DMS79 treated with DMSO at 0.1 percent for 48 hours (cell line): ENCODE measurements at regions not wholly inside any gene's neighbourhood (a gene's known extent, or its start where the extent isn't known, plus 50 kb on each side); places are given as distances from the start of the nearest gene placed in this dataset.
"Not testable (repeated sequence)": the region's sequence is repeated elsewhere in the genome, so short reads cannot be mapped to it uniquely, and the experiment has no call there.

Experiments
- DNase-seq: peaks from one replicate; lab custom pipeline; 2025; lab: John Stamatoyannopoulos, UW

DNA sequence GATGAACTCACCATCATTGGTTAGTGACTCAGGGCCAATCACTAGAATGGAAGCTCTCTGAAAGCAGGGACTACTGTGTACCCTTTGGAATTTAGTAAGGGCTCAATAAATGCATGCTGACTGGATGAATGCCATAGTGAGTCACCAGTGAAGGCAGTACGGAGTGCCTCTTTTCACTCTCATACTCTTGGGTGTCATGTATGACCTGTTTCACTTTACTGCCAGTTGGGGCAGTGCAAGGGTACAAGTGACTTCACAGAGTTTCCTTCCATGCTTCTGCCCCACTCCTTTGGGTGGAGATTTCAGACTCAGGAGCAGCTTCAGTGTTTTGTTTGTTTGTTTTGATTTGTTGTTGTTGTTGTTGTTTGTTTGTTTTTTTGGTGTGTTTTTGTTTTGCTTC, 57.7 kb downstream of the SOX3 start:
- no peak for DNase-seq

DNA sequence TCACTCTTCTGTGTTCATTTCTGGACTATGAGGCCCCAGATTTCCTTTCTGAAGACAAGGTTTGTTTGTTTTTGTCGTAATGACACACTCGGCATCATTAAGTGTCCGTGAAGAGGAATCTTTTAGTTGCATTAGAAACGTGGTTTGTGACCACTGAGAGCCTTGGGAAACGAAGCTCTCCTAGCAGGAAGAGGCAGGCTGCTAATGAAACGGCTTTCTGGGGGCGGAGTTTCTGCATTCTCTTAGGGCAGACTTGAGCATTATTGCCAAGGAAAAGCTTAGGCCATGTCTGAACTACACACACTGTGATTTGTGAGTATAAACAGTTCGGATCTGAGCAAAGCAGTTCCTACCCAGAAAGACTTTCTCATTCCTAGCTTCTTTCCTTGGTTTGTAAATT, 64.0 kb downstream of the SOX3 start:
- no peak for DNase-seq

DNA sequence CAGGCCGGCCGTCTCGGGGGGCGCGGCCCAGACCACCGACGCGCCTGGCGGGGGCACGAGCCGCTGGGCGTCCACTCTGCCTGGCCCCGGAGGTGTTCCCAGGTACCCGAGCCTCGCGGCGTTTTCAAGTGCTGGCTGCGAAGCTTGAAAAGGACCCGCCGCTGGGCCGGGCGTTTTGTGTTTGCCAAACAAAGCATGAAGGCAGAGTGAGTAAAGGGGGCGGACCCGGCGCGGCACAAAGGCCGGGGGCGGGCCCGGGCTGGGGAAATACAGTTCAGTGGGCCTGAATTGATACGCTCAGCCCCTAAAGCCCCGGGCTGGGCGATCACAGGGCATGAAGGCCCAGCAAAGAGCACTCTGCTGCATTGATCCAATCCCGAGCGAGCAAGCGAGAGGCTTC, 65.4 kb downstream of the SOX3 start:
- DNase-seq: no peak

DNA sequence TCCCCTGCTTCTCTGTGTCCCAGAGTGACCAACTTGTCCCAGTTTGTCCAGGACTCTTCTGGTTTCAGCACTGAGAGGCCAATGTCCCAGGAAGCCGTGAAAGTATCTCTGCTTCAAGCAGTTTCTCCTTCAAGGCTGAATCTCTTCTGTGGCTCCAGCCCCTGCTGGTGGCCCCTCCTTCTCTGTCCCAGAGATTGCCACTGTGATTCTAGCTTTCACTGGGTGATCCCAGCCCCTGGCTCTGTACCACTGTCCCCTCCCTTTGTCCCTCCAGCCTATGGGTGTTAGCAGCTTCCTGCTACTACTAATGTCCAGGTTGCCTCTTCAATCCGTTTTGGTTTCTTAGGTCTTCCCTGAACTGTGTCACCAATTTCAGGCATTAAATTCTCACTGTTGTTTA, 70.5 kb downstream of the SOX3 start:
- no peak for DNase-seq

DNA sequence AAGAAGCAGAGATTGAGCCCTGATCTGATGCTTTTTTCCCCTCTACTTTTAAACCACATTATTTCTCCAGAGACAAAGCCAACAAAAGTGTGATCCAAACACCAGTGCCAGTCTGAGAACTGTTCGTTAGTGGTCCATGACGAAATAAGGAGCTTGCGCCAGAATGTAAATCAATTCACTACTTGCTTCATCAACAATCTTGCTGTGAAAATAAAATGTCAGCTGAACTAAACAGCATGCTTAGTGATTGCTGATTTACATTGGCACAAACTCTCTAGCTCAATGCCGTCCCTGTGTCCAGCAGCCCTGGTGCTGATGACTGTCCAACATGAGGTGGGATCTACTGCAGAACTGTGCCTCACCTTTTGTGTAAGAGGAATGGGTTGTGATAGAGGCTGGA, 71.3 kb downstream of the SOX3 start:
- DNase-seq: no peak

DNA sequence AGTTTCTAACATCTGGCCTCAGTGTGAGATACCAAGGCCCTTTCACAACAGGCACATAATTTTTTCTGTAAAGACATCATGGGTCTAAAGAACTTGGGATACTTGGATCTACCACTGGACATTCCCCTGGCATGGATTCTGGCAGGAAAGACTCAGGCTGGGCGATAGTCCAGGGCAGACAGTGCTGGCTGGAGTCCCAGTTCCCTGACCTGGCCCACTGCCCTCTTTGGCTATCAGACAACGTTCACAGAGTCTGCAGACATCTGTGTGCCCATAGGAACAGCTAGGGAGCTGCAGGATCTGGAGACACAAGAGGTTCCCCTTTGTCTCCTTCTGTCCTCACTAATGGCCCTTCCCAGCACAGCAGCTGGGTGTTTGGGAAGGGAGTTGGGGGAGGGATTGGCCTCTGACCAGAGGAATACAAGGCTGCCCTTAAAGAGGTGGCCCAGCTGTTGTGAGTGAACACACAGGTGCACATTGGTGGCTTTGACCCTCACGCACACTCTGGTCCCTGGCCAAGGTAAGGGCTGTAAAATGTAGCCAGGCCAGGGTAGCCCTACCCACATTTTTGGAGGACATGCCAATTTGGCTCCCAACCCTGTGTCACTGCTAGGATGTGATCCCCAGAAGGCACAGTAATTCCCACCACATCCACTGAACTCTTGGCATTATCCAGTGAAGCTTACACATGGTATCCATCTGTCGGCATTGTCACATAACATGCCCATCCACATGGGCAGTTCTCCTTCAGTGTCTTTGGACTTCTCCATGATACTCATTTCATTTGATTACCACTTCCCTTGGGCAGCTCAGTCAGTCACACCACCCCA, 72.3 kb downstream of the SOX3 start:
- DNase-seq: no peak

DNA sequence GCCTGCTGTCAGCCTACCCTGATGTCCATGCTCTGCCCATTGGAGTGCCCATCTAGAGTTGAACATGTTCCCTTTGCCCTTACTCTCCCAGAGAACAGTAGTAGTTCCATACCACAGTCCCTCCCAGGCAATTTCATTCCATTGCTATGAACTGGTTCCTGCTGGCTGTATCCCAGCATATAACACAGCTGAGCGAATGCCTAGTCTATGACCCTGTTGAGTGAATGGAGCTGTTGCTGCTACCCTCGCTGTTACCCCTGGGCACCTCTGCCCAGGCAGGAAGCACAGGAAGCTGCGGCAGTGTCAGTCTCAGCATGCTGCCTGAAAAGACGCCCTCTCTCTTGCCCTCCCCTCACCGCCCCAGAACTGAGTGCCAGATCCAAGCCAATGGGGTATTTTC, 73.3 kb downstream of the SOX3 start:
- no peak for DNase-seq

DNA sequence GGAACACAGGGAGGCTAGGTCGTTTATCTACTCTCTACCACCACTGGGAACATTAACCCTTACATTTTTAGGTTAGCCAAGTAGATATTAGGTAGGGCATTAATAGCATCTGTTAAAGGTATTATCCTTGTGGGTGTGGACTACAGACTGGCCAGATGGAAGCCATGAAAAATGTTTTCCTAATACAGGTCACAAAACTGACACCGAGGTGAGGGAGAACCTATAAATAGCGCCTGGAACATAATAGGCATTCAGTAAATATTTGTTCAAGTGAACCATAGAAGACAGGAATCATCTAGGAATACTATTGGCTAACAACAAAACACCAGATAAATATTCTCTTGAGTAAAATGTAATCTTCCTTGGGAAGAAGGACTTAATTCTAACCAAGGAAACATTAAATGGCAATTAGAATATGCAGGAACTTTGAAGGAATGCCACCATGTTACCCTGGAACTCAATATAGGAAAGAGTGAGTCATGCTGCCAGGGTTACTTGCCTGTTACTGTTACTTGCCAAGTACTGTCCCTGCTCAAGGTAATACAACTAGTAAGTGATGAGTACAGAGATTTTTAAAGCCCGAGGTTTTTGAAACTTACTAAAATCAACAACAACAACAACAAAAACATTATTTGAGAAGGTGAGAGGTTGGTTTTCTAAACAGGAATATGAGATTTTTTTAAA, 79.0 kb downstream of the SOX3 start:
- no peak for DNase-seq

DNA sequence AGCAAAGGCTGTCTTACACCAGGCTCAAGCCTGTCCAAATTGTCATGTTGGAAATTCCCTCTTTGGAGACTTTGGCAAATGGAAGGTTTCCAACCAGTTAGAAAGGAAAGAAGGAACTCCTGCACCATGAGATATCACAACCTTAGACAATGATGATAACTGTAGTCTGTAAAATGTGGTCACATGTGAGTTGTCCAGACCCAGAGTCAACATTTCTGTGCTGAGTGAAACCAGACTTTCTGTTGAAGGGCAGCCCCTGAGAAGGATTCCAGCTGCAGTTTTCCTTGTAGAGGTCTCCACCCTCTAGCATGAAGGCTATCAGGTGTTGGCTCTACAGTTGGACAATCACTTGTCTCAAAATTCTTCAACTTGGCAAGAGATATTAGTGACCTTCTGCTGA, 82.4 kb downstream of the SOX3 start:
- DNase-seq: no peak

DNA sequence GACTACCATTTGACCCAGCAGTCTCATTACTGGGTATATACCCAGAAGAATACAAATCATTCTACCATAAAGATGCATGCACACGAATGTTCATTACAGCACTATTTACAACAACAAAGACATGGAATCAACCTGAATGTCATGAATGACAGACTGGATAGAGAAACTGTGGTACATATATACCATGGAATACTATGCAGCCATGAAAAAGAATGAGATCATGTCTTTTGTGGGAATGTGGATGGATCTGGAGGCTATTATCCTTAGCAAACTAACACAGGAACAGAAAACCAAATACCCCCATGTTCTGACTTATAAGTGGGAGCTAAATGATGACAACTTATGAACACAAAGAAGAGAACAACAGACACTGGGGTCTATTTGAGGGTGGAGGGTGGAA, 102.7 kb downstream of the SOX3 start:
- DNase-seq: not testable (repeated sequence)

DNA sequence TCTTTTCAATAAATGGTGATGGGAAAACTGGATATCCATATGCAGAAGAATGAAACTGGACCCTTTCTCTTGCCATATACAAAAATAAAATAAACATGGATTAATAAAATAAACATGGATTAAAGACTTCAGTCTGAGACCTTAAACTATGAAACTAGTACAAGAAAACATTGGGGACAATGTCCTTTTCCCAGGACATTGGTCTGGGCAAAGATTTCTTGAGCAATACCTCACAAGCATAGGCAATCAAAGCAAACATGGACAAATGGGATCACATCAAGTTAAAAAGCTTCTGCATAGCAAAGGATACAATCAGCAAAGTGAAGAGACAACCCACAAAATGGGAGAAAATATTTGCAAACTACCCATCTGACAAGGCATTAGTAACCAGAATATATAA, 108.5 kb downstream of the SOX3 start:
- not testable (repeated sequence) for DNase-seq

DNA sequence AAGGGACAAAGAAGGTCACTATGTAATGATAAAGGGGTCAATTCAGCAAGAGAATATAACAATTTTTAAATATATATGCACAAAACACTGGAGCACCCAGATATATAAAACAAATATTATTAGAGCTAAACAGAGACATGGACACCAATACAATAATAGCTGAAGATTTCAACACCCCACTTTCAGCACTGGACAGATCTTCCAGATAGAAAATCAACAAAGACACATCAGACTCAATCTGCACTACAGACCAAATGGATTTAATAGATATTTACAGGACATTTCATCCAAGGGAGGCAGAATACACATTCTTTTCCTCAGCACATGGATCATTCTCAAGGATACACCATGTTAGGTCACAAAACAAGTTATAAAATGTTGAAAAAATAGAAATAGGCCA, 111.4 kb downstream of the SOX3 start:
- no peak for DNase-seq

DNA sequence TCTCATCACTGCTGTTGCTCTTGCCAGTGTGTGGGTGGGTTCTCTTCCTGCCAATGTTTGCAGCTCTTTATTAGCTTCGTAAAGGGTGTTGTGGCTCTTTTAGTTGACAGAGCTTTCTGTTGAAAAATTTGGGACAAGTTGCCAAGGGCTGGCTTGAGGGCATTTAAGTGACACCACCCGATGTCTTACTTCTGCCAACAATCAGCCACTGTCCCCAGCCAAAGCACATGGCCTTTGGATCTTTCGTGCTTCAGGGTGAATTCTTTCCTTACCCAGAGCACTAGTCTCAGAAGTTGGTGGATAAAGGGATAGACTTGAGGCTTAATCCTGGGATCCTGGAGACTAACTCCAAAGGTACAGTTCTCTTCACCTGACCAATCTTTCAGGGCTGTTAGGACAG, 113.6 kb downstream of the SOX3 start:
- DNase-seq: no peak

DNA sequence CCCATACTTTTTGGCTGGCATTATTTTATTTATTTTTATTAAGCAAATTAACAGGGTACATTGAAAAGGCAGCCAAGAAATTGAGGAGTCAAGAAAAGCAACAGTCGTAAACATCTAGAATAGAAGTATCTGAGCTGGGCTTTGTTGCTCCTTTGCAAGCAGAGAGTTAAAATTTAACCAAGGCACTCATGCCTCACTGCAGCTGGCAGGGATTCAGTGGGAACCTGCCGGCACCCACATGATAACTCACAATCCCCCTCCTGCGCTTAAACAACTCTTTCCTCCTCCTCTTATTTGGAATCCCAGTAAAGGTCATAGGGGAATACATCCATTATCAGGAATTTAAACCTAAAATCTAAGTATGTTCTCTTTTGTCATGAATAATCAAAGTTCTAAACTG, 115.5 kb downstream of the SOX3 start:
- DNase-seq: no peak

DNA sequence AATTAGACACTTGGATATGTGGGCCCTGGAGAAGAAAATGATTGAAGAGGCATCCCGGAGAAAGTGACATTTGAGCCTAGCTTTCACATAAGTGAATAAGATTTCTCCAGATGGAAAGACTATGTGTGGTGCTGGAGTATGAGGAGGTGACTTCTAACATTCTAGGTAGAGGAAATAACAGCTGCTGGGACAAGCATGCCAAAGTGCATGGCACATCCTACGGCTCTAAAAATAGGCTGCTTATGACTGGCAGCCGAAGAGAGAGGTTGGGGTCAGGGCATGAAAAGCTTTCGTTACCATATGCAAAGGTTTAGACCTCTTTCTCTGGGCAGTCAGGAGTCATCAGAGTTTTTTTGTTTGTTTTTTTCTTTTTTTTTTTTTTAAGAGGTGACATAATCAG, 142.0 kb downstream of the SOX3 start:
- no peak for DNase-seq

DNA sequence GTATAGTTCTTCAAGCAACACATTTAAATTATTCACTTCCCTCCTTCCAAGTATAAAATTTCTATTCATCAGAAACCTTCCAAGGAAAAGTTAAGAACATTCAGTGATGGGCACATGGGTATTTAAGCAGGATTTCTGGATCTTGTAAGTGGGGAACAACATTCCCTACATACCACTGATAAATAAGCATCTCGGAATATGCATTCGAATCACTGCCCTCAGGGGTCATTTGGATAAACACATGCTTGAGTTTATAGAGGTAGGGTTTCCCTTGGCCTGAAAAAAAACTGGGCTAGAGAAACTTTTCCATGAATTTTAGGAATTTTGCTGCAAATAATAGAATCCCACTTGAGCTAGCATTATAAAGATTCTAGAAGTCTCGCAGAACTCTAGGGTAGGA, 143.9 kb downstream of the SOX3 start:
- DNase-seq: no peak

DNA sequence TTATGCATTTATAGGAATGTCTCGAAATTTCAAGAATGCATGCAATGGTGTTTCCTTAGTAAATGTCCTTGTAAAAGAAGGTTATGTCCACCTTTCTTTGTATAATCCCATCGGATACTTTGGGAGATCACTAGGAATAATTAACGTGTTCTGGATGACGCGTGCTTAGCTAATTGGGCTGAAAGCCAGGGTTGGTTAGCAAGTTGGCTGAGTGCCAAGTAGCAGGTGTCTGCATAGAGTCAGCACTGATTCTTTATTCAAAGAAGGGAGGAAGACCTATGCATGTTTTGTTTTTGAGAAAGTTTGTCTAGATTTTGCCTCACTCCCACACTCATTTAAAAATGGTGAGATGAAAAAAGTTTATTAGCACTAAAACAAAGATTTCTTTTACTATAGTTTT, 144.6 kb downstream of the SOX3 start:
- DNase-seq: no peak

DNA sequence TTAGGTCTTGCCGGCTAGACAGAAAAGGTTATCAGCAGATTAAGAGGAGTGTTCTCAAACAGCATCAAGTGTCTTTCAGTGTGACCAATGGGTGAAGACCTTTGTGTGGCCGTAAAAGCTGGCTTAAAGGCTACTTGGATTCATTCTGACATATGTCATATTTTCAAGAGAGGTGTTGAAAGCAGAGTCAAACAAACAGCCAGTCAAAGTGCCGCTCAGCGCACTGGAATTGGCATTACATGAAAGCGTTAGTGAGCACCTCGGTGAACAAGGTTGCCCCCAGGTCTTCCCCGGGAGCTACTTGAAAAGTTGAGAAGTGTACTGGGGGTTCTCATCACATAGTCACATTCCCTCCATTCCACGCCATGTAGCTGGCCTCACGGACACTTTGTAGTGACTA, 148.9 kb downstream of the SOX3 start:
- no peak for DNase-seq

DNA sequence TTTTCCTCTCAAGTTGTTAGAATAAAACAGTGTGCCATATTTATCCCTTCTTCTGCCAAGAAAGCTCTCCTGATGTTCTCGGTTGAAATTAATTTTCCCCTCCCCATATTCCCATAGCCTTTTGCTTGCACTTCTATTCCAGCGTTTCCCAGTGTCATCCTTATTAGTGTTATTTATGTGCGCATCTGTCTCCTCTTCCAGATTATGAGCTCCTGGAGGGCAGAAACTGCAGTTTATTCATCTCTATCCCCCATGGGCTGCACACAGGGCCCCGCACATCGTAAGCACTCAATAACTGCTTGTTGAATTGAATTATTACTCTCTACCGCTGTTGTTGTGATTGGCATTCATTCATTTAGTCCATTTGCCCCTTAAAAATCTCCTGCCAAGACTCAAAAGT, 149.4 kb downstream of the SOX3 start:
- no peak for DNase-seq

DNA sequence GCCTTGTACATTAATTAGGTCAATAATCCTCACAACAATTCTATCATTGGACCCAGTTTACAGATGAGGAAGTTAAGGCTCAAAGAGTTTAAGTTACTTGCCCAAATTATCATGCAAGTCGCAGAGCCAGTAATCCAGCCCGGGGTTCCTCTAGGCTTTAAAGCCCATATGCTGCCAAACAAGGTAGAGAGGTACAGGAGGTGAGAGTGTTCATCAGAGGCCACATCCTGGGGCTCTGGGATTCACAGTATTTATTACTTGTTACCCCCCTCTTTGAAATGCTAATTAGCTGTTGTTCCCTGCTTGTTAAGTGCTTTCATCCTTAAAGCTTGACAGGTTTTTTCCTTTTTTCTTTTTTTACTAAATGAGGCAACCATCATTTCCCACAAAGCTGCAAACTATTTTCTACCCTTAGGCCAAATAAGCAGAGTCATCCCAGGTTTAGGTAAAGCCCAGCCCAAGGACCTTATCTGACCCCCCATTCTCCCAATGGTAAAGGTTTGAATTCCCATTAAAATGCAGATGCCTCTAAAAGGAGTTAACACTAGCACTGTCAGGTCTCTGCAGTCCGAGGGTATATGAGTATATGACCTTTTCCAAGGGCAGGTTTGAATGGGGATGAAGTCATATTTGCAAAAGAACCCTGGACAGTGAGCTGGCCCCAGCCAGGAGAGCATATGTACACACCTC, 150.3 kb downstream of the SOX3 start:
- no peak for DNase-seq

DNA sequence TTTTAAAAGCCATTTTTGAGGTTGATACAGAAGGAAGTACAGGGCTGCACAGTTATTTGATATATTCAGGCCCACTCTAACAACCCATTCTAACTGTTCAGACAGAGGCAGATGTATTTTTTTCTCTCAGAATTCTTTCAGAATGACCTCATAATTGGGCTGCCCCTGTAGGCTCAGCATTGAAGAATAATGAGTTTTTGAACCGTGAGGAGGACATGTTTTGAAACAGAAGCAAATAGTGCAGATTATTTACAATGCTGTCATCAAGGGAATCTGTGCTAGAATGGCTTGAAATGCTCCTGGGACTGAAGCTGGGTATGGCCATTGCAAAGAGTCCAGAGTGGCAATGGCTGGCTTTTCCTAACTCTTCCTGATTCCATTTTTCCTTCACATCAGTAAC, 158.1 kb downstream of the SOX3 start:
- no peak for DNase-seq

DNA sequence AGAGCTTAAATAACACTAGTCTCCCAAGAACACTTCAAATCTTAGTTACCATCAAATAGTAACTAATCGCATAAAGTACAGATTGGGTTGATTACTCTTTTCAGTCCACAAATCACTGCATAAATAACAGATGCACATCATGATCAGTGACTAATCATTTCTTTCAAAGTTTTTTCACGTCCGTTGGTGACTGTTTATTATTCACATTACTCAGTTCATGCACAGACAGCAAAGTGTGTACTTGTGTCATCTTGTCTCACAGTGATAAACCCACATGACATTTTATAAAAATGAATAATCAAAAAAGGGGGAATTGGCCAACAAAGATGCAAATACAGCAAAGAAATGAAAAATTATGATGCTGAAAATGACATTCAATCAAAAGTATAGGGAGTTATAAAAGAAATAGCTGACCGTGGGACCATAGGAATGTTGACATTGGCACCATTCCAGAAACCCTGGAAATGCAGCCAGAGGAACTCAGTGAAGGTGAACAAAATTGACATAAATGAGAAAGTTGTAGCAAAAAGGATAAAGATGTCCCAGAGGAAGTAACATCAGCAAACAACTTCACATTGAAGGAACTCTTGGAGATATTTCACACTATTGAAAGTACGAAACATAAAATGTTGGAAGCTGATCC, 161.5 kb downstream of the SOX3 start:
- DNase-seq: no peak

DNA sequence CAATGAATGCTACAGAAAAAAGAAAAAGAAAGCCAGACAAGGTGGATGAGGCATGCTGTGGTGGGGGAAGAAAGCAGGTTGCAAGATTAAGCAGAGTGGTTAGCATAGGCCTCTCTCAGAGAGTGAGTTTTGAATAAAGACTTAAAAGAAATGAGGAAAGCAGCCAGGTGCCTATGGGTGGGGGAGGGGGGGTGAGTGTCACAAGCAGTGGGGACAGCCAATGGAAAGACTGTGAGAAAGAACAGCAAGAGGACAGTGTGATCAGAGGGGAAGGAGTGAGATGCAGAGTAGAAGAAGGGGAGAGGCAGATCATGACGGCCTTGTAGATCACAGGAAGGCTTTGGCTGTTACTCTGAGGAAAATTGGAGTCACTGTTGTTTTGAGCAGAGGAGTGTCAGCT, 162.5 kb downstream of the SOX3 start:
- no peak for DNase-seq
